ENCODE measurements at regions not wholly inside any gene's neighbourhood (a gene's known extent, or its start where the extent isn't known, plus 50 kb on each side); places are given as distances from the start of the nearest gene placed in this dataset.

- DNase-seq (ENCODE audit: low read depth) = no peak
- no peak overlapping the region for H3K4me3 ChIP-seq (ENCODE audit: low read depth, low read length)
- TF ChIP-seq CTCF (IDR thresholded peaks at IDR 0.05; ENCODE audit: insufficient read depth, low read depth, low read length) = no peak
These were observed 1066.7 kb downstream of the GRM8 start for GRCh38 chr7:126185959-126186580.

- DNase-seq (ENCODE audit: low read depth) = no peak
- H3K4me3 ChIP-seq (ENCODE audit: low read depth, low read length) = no peak overlapping the region
- TF ChIP-seq CTCF (IDR thresholded peaks at IDR 0.05; ENCODE audit: insufficient read depth, low read depth, low read length) = no peak
These were observed 1072.8 kb downstream of the GRM8 start for GRCh38 chr7:126179916-126180315.

GRCh38 chr7:126178865-126179264 lies 1073.9 kb downstream of the GRM8 start:
- TF ChIP-seq CTCF (IDR thresholded peaks at IDR 0.05; ENCODE audit: insufficient read depth, low read depth, low read length) = no peak
- no peak for DNase-seq (ENCODE audit: low read depth)
- no peak overlapping the region for H3K4me3 ChIP-seq (ENCODE audit: low read depth, low read length)

- TF ChIP-seq CTCF (IDR thresholded peaks at IDR 0.05; ENCODE audit: insufficient read depth, low read depth, low read length) = no peak
- DNase-seq (ENCODE audit: low read depth) = no peak
These were observed 1075.0 kb downstream of the GRM8 start for GRCh38 chr7:126177782-126178181.

GRCh38 chr7:126166645-126167044 lies 1086.1 kb downstream of the GRM8 start:
- H3K4me3 ChIP-seq (ENCODE audit: low read depth, low read length) = no peak overlapping the region
- no peak for DNase-seq (ENCODE audit: low read depth)
- TF ChIP-seq CTCF (IDR thresholded peaks at IDR 0.05; ENCODE audit: insufficient read depth, low read depth, low read length) = no peak

More at GRCh38 chr7:126177782-126178181, 1075.0 kb downstream of the GRM8 start:
- H3K4me3 ChIP-seq (ENCODE audit: low read depth, low read length) = no peak overlapping the region

- no peak overlapping the region for H3K4me3 ChIP-seq (ENCODE audit: low read depth, low read length)
- no peak for DNase-seq (ENCODE audit: low read depth)
- no peak for TF ChIP-seq CTCF (IDR thresholded peaks at IDR 0.05; ENCODE audit: insufficient read depth, low read depth, low read length)
These were observed 1089.1 kb downstream of the GRM8 start for GRCh38 chr7:126163647-126164046.

GRCh38 chr7:126157391-126157790 lies 1095.3 kb downstream of the GRM8 start:
- no peak for DNase-seq (ENCODE audit: low read depth)
- no peak overlapping the region for H3K4me3 ChIP-seq (ENCODE audit: low read depth, low read length)
- TF ChIP-seq CTCF (IDR thresholded peaks at IDR 0.05; ENCODE audit: insufficient read depth, low read depth, low read length) = no peak
